Glomerular visceral epithelial cell (primary cell): ENCODE measurements at regions not wholly inside any gene's neighbourhood (a gene's known extent, or its start where the extent isn't known, plus 50 kb on each side); places are given as distances from the start of the nearest gene placed in this dataset.
"Not testable (repeated sequence)": the region's sequence is repeated elsewhere in the genome, so short reads cannot be mapped to it uniquely, and the experiment has no call there.

Source experiments
- DNase-seq: peaks from one replicate; pipeline ENCODE4 v3.0.0-alpha.2; 2016; ENCODE audit errors: extremely low spot score

DNA sequence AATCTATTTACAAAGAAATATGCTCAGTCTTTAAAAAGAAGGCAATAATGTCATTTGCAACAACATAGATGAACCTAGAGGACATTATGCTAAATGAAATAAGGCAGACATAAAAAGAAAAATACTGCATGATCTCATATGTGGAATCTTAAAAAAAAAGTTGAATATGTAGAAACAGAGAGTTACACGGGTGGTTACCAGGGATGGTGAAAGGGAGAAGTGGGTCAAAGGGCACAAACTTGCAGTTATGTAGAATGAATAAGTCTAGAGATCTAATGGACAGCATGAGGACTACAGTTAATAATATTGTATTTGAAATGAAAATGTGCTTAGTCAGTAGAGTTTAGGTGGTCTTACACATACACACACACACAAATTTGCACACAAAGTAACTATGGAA, 88.2 kb upstream of the CCDC71L start:
- DNase-seq, result no peak

DNA sequence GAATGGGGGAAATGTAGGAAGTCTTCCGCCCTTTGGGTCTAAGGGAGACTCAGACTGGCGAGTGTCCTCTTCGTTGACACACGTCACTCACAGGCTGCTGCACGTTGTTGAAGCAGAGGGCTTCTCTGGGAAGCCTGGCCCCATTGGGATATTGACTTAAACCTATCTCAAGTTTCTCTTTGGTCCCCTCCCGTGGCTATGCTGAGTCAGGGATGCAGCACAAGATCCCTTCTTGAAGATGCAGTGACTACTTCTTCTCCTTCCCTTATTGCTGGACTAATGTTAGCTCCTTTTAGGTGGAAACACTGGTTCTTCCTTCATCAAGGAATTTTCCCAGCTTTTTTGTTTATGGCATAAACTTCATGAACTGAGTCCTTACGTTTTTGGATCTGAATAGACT, 89.8 kb upstream of the CCDC71L start:
- no peak for DNase-seq

GRCh38 chr7:106752367-106752766, 91.4 kb upstream of the CCDC71L start:
- DNase-seq, result no peak

DNA sequence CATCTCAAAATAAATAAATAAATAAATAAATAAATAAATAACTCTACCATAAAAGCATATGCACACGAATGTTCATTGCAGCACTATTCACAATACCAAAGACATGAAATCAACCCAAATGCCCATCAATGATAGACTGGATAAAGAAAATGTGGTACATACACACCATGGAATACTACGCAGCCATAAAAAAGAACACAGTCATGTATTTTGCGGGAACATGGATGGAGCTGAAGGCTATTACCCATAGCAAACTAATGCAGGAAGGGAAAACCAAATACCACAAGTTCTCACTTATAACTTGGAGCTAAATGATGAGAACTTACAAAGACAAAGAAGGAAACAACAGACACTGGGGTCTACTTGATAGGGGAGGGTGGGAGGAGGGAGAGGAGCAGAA, 94.1 kb upstream of the CCDC71L start:
- not testable (repeated sequence) for DNase-seq

DNA sequence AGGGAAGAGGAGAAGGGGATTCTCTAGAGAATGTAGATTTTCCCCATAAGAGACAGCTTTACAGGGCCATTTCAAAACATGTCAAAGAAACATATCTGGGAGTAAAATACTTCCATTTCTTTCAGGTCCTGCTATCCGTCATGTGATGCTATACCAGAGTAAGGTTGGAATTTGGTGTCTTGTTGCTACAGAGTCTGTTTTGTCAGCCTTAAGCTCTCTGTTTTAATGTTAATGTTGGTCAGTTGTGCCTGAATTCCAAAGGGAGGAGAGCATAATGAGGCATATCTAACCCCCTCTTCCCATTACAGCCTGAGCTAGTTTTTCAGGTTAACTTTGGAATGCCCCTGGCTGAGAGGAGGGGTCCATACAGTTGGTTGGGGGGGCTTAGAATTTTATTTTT, 94.7 kb upstream of the CCDC71L start:
- no peak for DNase-seq

GRCh38 chr7:106756071-106756470, 95.1 kb upstream of the CCDC71L start:
- DNase-seq, result no peak

DNA sequence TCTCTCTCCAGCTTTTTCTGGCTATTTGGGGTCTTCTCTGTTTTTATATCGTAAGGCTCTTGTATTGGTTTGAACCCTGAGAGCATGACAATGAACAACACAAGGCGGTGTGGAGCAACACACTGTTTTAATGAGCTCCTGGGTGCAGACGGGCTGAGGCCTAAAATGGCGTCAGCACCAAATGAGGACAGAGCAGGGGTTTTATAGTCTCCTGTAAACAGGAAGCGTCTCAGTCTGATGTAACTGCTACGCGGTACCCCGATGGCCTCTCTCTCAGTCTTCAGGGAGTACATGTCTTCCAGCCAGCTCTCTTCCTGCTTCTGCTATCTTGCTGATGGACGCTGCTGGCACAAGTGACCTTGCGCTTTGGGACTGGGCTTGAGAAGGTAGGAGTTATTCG, 95.9 kb upstream of the CCDC71L start:
- no peak for DNase-seq

DNA sequence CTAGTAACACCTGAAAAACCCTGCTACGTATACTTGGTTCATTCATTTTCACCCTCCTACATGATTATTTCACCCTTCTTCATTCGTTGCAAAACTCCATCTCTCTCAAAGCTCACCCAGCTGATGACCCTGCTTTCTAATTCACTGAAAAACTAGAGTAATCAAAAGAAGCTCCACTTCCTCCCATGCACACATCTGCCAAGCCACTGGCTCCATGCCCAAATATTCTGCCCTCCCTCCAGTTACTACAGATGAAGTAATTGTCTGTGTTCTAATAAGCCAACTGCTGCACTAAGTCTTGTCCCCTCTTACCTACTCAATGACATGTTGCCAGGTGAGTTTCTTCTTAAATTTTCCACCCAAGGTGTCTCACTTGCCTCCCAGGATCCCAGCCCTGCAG, 96.9 kb upstream of the CCDC71L start:
- peak; percentile 19 for DNase-seq

GRCh38 chr7:106762845-106763244, 101.9 kb upstream of the CCDC71L start:
- DNase-seq, result not testable (repeated sequence)

DNA sequence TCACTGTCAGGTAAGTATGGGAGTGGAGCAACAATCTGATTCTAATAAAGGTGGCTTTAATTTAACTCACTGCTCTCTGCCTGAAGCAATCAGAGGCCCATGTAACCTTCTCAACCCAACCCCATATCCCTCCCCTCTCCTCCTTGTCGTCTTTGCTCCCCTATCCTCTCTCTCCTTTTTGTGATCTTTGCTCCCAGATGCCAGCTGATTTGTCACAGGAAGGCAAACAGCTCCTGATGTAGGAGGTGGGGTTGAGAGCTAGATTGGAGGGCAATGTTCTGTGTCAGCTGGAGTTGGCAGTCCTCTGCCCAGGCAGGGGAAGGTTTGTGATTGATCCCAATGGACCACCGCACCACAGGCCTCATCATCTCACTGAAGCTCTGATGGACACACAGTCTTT, 101.4 kb upstream of the PIK3CG start:
- DNase-seq, result no peak

GRCh38 chr7:106765727-106766355, 99.2 kb upstream of the PIK3CG start:
- DNase-seq, result no peak

DNA sequence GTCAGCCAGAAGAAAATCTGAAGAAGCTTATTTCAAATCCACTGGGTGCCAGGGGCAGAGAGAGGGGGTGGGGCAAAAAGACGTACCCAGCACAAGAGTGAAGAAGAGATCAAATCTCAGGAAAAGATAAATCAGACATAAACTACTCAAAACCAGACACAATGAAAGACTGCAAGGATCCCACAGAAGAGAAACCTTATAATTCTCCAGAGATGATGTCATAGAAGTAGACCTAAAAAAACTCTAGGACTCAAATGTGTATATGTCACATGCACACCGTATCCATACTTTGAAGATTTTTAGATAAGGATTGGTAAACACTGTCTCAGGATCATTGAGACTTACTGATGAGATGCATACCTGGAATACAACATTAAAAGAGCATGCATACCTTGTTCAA, 98.5 kb upstream of the PIK3CG start:
- DNase-seq, result no peak

DNA sequence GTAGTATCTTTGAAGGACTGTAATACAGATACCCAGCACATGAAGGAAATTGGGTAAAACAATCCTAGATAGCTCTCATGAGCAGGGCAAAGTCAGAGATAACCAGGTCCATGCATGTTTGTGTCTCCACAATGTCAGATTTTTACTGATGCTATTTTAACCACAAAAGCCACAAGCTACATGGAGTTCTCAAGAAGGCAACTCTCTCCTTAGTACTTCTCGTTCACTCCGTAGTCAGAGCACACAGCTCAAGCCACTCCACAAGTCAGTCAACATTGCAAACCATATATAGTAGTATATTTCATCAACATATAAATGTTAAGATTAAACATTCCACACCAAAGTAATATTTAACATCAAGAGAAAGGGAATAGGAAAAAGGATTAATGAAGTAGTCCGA, 98.0 kb upstream of the PIK3CG start:
- peak; percentile 30 for DNase-seq

DNA sequence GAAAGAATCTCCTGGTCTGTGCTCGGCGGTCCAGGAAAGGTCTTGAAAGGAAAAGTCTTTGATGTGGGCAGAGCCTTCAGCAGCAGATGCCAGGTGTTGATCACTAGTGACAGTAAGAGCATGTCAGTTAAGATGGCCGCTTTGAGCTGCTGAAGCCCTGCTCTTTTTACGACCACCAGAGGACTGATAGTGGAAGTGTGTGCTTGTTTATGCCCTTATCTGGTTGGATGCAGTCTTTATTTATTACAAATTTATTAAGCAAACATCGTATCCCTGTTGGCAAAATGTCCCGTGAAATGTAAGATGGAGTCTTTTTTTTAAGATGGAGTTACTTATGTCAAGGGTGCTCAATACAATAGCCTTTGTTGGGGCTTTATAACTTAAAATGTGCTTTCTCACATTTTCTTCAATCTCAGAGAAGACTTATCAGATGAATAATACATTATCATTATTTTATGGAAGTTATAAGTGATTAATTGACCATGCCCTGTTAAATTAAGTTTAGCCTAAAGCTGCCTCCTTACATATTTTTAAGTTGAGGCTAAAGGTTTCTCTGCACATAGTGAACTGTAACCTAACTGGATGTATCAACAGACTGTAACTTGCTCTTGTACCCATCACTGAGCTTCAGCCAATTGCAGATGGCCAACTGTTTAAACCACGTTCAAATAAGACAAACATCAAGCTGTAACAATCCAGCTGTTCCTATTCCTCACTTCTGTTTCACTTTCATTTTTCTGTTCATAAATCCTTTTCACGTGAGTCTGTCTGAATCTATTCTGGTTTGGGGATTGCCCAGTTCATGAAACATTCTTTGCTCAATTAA, 97.4 kb upstream of the PIK3CG start:
- DNase-seq, result peak; percentile 14

- DNase-seq, result peak; percentile 69
These were observed 96.7 kb upstream of the PIK3CG start for GRCh38 chr7:106768324-106768751.

DNA sequence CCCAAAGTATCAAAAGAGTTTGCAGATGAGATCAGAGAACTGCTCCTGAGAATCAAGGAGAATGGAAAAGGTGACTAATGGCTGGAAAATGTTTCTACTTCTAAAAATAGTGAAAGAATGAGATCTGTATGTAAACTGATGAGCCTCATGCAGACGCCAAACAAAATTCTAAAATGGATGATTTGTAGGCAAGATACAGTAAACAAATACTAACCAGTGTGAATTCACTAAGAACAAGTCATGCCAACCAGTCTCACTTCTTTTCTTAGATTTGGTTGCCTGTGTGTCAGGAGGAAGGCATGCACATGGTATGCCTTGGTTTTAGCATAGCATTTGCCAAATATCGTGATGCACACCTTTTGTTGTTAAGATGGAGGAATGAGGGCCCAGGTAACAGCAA, 94.9 kb upstream of the PIK3CG start:
- DNase-seq, result peak; percentile 63

GRCh38 chr7:106772655-106773108, 92.4 kb upstream of the PIK3CG start:
- peak; percentile 58 for DNase-seq

- peak; percentile 54 for DNase-seq
These were observed 91.9 kb upstream of the PIK3CG start for GRCh38 chr7:106773228-106773627.

GRCh38 chr7:106773721-106774120, 91.4 kb upstream of the PIK3CG start:
- DNase-seq, result no peak

- no peak for DNase-seq
These were observed 90.8 kb upstream of the PIK3CG start for GRCh38 chr7:106774213-106774767.

DNA sequence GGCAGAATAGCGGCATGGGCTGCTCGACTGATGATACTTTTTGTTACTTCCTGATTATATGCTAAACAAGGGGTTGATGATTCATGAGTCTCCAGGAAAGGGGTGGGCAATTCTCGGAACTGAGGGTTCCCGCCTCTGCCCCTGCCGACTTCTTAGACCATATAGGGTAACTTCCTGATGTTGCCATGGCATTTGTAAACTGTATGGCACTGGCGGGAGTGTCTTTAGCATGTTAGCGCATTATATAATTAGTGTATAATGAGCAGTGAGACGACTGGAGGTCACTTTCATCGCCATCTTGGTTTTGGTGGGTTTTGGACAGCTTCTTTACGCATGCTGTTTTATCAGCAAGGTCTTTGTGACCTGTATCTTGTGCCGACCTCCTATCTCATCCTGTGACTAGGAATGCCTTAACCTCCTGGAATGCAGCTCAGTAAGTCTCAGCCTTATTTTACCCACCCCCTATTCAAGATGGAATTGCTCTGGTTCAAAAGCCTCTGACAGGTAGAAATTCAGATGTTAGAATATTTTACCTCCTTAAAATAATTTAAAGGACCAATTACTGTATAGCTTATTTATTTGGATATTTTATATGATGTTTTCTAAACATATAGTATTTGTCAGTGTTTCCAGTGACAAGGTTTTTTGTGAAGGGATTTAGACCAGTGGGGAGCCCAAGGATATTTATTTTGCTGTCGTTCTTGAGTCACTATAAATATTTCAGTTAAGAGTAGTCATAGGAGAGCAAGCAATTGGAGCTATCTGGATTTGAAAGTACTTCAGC, 90.1 kb upstream of the PIK3CG start:
- DNase-seq, result no peak

- peak; percentile 49 for DNase-seq
These were observed 89.5 kb upstream of the PIK3CG start for GRCh38 chr7:106775552-106775936.
